AG04450 (cell line): ENCODE measurements at regions not wholly inside any gene's neighbourhood (a gene's known extent, or its start where the extent isn't known, plus 50 kb on each side); places are given as distances from the start of the nearest gene placed in this dataset.

Experiments
- CTCF ChIA-PET: fragments of 300-600, 350-600 bp; formaldehyde crosslinking; extraction: SDS; loops from one replicate; lab custom pipeline; 2022; ENCODE audit warnings: antibody characterized with exemption, inconsistent platforms; lab: Charles Lee
- POLR2A ChIA-PET: fragments of 350-600 bp; formaldehyde crosslinking; extraction: SDS; loops from one replicate; lab custom pipeline; 2021; ENCODE audit warnings: antibody characterized with exemption, inconsistent platforms; lab: Yijun Ruan, JAX
- DNase-seq: peaks from one replicate; pipeline ENCODE4 v3.0.0-alpha.2; 2011; ENCODE audit warnings: low read depth, low spot score
- H3K27ac ChIP-seq: one replicate; pipeline ENCODE4 v1.5.1; 2012; ENCODE audit warnings: low read depth, low read length, control low read depth
- H3K27me3 ChIP-seq: one replicate; pipeline ENCODE4 v1.6.0; 2012; ENCODE audit warnings: low read length; ENCODE audit not compliant: control insufficient read depth, insufficient read depth
- H3K4me3 ChIP-seq: 2 replicates; pipeline ENCODE4 v1.5.1; 2011; ENCODE audit warnings: mild to moderate bottlenecking, low read depth, low read length, control low read depth
- H3K9me3 ChIP-seq: 2 replicates; pipeline ENCODE4 v1.5.1; 2012; ENCODE audit warnings: low read length; ENCODE audit not compliant: control insufficient read depth, insufficient read depth
- TF ChIP-seq, protein P1 (sequence below): IDR thresholded peaks from 2 replicates; pipeline ENCODE4 v1.5.1; 2011; ENCODE audit warnings: low read depth, low read length, control low read depth, inconsistent platforms

DNA sequence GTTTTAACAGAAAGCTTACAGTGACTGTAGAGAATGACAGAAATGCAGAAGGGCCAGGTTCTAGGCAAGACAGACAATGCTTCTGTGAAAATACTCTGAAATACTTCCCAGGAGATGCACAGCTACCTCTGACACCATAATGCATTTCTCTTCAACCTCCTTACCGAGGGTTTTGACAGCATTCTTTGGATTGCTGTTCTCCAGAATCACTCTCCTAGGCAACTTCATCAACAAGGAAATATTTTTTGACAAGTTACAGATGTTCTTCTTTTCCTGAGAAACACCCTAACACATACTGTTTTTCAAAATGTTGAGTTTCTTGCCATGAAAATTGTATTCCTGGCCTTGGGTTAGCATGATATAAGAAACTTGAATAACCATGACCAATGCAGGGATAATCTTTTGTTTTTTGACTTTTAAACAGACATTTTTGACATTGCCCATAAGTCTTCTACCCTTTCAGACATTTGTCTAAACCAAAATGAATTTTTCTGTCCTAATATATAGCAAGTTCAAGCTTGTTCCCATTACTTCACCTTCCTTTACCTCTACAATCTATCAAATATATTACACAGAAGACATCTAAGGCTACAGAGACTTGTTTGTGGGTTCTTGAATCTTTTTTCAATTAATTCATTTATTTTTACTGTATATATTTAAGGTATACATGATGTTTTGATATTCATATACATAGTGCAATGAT is 108.1 kb downstream of the CCDC34 start:
- H3K4me3 ChIP-seq = no peak overlapping the region
- no peak overlapping the region for H3K27ac ChIP-seq
- no peaks in the 10 kb centered on the region for H3K9me3 ChIP-seq
- H3K27me3 ChIP-seq = peaks cover 2% of the 10 kb centered on the region
- CTCF ChIA-PET = interaction anchor here (0.9 to 2.2 kb wide), 2 partner anchors 42 to 231 kb away, joined by 4 to 5 read pairs; no protein-coding TSS in a partner anchor
- DNase-seq = no peak
- POLR2A ChIA-PET = no interaction called here
- TF ChIP-seq, protein P1, sequence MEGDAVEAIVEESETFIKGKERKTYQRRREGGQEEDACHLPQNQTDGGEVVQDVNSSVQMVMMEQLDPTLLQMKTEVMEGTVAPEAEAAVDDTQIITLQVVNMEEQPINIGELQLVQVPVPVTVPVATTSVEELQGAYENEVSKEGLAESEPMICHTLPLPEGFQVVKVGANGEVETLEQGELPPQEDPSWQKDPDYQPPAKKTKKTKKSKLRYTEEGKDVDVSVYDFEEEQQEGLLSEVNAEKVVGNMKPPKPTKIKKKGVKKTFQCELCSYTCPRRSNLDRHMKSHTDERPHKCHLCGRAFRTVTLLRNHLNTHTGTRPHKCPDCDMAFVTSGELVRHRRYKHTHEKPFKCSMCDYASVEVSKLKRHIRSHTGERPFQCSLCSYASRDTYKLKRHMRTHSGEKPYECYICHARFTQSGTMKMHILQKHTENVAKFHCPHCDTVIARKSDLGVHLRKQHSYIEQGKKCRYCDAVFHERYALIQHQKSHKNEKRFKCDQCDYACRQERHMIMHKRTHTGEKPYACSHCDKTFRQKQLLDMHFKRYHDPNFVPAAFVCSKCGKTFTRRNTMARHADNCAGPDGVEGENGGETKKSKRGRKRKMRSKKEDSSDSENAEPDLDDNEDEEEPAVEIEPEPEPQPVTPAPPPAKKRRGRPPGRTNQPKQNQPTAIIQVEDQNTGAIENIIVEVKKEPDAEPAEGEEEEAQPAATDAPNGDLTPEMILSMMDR = no peak

DNA sequence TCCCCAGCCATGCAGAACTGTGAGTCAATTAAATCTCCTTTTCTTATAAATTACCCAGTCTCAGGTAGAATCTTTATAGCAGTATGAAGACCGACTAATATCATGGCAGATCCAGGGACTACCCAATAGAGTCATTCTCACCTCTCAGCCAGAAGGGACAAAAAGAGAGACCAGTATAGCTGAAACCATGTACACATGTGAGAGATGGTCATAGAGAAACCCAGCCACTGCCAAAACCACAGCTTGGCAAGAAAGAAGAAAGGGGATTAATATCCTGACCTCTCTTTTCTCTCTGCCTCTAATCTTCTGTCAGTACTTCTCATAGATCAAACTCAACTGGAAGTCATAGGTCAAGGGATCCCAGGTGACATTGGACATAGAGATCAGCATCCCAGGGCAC is 109.8 kb downstream of the CCDC34 start:
- ChIA-PET CTCF (interaction anchor here (2.2 kb wide), 1 partner anchor 233 kb away, joined by 5 read pairs; no protein-coding TSS in a partner anchor), POLR2A (no interaction called here)
- TF ChIP-seq, protein P1 = no peak
- no peak for DNase-seq
- no peak overlapping the region for H3K4me3 ChIP-seq
- no peaks in the 10 kb centered on the region for H3K9me3 ChIP-seq
- peaks cover 2% of the 10 kb centered on the region for H3K27me3 ChIP-seq
- H3K27ac ChIP-seq = no peak overlapping the region

DNA sequence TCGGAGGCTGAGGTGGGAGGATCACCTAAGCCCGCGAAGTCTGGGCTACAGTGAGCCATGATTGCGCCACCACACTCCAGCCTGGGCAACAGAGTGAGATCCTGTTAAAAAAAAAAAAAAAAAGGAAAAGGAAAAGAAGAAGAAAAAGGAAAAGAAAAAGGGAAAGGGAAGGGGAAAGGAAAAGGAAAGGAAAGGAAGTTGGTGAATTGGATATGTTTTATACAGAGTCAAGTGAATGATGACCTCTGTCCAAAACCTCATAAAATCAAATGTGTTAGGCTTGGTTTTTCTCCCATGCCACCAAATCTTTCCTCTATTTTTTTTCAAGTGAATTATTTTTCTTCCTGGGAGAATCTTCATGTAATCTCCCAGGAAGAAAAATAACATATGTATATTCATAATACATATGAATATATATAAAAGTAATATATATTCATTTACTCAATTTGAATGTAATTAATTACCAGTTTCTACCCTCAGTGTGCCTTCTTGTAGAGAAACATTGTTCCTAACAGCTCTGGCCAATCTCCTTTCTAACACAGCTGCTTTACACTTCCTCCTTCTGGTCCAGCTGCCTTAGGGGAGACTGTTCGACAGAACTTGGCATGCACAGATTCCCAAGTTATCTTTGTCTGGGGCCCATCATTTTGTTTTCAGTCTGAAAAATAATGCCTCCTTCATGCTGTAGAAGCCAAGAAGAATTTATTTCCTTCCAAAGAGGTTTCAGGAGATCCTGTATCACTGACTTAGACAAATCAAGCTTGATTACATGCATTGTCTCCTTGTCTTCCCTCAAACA is 111.9 kb downstream of the CCDC34 start:
- no peaks in the 10 kb centered on the region for H3K9me3 ChIP-seq
- TF ChIP-seq, protein P1 = no peak
- DNase-seq = no peak
- ChIA-PET CTCF (no interaction called here), POLR2A (no interaction called here)
- no peak overlapping the region for H3K27ac ChIP-seq
- H3K27me3 ChIP-seq = peaks cover 2% of the 10 kb centered on the region
- no peak overlapping the region for H3K4me3 ChIP-seq

DNA sequence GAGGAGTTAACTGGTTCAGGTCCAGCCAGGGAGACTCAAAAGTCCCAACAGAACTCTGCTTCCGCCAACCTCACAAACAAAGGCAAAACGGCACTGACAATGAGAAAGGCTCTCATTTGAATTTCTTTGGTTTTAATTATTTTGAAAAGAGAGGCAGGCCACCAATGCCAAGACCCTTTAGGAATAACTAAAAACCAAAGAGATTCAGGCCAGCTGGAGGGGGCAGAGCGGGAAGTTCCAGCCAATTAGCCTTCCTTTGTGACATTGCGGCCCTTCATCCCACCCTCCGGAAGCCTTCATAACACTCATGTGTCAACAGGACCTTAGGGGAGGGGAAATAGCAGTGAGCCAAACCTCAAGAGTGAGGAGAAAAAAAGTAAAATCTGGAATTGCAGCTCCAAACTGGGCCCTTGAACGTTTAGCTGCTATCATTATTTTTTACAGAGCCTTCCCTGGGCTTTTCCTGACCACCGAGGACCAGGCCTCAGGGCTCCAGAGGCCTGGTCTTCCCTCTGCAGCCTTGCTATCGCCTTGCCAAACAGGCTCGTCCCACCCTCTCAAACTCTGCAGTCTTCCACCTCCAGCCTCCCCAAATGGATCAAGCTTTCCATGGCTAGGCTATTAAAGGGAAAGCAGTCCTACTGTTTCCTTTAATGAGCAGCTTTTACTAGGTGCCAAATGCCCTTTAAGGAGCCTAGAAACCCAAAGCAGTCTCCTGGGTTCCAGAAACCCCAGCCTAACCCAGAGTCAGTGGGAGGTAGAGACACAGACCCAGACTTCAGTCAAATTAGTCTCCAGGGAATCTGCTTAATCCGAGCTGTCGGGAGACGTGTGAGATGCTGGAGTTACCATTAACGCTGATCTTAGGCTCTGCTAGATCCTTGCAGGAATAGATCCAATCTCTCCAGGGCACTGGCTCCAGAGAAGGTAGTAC is 114.2 kb downstream of the CCDC34 start:
- H3K27ac ChIP-seq = no peak overlapping the region
- TF ChIP-seq, protein P1 = no peak
- H3K4me3 ChIP-seq = no peak overlapping the region
- ChIA-PET POLR2A (no interaction called here), CTCF (no interaction called here)
- H3K9me3 ChIP-seq = no peaks in the 10 kb centered on the region
- peaks cover 2% of the 10 kb centered on the region for H3K27me3 ChIP-seq
- no peak for DNase-seq
